Fibroblast of mammary gland (primary cell): ENCODE measurements at regions not wholly inside any gene's neighbourhood (a gene's known extent, or its start where the extent isn't known, plus 50 kb on each side); places are given as distances from the start of the nearest gene placed in this dataset.

ENCODE experiments used
- DNase-seq: peaks from one replicate; pipeline ENCODE4 v3.0.0-alpha.2; 2010; ENCODE audit warnings: low read depth
- H3K4me3 ChIP-seq: 2 replicates; pipeline ENCODE4 v1.5.1; 2011; ENCODE audit warnings: low read depth, mild to moderate bottlenecking, low read length, moderate library complexity; ENCODE audit not compliant: control insufficient read depth
- TF ChIP-seq, protein P1 (sequence below): conservative IDR thresholded peaks from 2 replicates; pipeline ENCODE4 v1.5.1; 2011; ENCODE audit warnings: low read depth, low read length, inconsistent platforms; ENCODE audit not compliant: control insufficient read depth, insufficient read depth

DNA sequence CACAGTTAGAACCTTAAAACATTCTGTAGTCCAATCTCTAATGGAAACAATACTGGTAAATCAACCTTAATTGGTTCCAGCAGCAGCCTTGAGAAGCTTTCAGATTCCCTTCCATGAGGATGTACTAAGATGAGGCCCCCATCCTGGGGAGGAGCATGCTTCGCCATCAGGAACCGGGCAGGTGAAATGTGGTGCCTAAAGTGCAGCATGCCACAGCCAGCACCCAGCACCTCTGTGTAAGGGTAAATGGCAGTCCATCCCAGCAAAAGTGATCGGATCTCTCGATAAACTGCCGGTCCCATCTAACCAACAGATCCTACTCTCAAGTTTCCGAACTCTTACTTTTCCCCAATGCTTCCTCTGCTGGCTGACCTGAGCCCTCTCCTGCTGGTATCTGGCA, 166.3 kb upstream of the PDE10A start:
- no peak for DNase-seq
- TF ChIP-seq, protein P1, sequence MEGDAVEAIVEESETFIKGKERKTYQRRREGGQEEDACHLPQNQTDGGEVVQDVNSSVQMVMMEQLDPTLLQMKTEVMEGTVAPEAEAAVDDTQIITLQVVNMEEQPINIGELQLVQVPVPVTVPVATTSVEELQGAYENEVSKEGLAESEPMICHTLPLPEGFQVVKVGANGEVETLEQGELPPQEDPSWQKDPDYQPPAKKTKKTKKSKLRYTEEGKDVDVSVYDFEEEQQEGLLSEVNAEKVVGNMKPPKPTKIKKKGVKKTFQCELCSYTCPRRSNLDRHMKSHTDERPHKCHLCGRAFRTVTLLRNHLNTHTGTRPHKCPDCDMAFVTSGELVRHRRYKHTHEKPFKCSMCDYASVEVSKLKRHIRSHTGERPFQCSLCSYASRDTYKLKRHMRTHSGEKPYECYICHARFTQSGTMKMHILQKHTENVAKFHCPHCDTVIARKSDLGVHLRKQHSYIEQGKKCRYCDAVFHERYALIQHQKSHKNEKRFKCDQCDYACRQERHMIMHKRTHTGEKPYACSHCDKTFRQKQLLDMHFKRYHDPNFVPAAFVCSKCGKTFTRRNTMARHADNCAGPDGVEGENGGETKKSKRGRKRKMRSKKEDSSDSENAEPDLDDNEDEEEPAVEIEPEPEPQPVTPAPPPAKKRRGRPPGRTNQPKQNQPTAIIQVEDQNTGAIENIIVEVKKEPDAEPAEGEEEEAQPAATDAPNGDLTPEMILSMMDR, result no peak
- H3K4me3 ChIP-seq, result no peak overlapping the region

DNA sequence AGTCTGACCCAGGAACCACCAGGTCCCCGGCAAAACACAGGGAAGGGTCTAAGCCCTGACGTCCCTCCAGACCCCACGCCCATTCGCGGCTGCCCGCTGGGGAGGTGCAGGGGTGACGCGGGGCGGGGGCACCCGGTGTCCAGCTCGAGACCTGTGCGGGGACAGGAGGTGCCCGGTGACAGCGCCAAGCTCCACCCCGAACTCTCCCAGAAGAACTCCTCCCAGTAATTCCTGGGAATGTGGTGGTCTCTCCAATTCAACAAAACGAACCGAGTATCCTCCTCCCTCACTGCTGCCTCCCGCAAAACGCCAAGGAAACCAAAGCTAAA, 164.1 kb upstream of the PDE10A start:
- DNase-seq, result no peak
- TF ChIP-seq, protein P1, result no peak
- no peak overlapping the region for H3K4me3 ChIP-seq

DNA sequence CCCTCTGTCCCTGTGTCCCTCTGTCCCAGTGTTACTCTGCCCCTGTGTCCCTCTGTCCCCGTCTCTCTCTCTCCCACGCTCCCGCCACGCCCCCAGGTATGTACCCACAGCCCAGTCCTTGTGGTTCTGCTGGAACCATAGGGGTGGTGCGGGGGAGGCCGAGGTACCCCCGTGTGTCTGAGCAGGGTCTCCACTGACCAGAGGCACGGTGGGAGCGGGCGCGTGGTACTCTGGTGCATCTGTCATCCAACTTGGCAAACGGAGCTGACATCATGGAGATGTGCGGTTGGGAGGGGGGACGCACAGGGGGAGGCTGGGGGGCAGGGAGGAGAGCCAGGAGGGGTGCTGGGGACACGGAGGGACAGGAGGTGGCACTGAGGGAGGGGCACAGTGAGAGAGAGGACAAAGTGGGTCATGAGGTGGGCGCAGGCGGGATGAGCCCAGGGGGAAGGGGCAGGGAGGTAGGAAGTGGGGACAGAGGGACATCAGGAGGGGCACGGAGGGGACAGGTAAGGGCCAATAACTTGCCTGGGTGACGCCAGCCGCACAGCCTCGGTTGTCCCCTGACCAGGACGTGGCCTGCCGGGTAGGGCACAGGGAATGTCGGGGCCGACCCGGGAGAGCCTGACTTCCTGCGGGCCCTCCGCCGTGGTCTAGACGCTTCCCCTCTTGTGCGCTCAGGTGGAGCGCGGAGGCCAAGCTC, 163.6 kb upstream of the PDE10A start:
- TF ChIP-seq, protein P1, result no peak
- no peak for DNase-seq
- no peak overlapping the region for H3K4me3 ChIP-seq

DNA sequence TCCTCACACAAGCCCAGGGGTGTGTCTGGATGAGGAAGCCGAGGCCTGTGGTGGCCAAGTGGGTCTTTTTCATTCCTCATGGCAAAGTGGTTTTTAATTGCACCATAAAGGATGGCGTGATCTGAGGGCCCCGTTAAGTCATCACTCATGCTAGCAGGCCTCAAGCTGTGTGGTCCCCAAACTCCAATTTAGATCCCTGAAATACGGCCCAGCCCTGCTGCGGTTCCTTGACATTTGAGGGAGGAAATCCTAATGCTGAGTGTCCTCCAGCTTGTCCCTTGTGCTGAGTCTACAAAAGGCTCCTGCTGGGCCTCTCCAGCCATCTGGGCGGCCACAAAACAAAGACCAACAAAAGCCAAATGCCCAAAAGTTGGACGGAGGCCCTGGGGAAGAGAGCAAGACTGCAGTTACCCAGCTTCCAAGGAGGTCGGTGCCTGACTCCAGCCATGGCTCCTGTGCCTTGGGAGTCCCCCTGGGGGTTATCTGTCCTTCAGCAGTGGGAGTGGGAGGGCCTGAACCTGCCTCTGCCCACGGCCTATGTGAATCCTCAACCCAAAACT, 162.3 kb upstream of the PDE10A start:
- TF ChIP-seq, protein P1, result no peak
- no peak for DNase-seq
- no peak overlapping the region for H3K4me3 ChIP-seq

DNA sequence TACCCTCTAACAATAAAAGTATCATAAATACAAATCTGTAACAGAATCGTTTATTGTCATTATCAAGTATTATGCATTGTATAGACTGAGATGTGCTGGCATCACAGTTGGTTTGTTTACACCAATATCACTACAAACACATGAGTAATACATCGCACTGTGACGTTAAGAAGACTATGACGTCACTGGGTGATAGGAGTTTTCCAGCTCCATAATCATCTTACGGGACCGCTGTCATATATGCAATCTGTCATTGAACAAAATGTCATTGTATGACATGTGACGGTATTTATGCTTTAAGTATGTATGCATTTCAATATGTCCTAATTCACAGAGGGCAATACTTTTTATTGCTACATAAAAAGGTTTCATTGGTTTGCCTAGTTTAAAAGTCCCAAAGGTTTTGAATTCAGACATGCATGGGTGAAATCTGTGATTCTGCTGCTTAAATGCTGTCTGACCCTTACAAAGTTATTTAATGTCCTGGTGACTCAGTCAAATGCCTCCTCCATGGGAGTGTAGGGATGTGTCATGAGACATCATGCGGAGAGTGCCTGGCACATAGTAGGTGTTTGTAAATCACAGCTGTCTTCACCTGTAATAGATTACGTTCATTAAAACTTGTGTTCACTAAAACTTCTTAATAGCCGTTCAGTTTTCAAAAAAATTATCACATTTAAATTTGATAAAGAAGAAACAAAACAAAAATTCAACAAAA, 160.7 kb upstream of the PDE10A start:
- no peak overlapping the region for H3K4me3 ChIP-seq
- DNase-seq, result no peak
- TF ChIP-seq, protein P1, result no peak

DNA sequence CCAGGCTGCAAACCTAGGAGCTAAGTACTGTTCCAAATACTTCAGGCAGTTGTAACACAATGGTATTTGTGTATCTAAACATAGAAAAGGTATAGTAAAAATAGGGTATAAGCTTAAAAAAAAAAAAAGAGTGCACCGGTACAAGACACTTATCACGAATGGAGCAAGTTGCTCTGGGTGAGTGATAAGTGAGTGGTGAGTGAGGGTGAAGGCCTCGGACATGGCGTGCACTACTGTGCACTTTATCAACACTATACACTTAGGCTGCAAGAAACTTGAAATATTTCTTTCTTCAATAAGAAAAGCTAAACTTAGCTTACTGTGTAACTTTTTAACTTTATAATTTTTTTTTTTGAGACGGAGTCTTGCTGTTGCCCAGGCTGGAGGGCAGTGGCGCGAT, 159.5 kb upstream of the PDE10A start:
- TF ChIP-seq, protein P1, result no peak
- no peak for DNase-seq
- H3K4me3 ChIP-seq, result no peak overlapping the region
